Epidermal melanocyte (primary cell): ENCODE measurements at regions not wholly inside any gene's neighbourhood (a gene's known extent, or its start where the extent isn't known, plus 50 kb on each side); places are given as distances from the start of the nearest gene placed in this dataset.
"Not testable (repeated sequence)": the region's sequence is repeated elsewhere in the genome, so short reads cannot be mapped to it uniquely, and the experiment has no call there.

ENCODE experiments used
- DNase-seq: peaks from one replicate; pipeline ENCODE4 v3.0.0; 2011; ENCODE audit warnings: low spot score; ENCODE audit not compliant: insufficient read length

DNA sequence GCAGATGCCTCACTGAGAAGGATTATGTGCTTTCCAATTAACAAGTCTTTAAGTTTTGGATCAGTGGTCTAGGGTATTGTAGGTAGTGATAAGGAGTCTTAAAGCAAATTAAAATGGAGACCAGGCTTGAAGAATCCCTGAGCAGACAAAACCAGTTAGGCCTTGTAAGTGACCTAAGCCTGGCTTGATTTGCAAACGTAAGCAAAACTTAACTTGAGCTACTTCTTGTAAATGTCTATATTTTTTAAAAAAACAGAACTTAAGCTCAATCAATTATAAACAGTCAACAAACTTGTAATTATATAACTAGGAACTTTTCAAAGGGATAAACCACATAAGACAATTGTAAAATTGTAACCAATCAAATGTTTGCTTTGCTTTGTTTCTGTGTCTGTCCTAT lies 72.7 kb upstream of the NALF2 start:
- no peak for DNase-seq

DNA sequence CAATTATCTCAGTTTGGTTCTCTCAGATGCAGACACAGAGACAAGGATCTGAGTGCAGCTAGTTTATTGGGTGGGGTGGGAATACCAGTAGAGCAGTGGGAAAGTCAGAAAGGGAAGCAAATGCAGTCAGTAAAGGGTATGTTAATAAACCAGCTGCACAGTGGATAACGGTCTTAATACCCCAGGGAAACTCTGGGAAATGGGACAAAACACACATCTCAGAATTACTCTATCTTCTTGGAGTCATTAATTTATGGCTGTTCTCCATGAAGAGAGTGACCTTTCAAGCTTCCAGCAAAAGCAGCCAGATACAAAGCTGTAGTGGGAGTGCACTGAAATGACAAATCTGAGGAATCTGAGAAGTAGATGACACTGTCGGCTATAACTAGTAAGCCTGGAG lies 73.3 kb upstream of the NALF2 start:
- no peak for DNase-seq

DNA sequence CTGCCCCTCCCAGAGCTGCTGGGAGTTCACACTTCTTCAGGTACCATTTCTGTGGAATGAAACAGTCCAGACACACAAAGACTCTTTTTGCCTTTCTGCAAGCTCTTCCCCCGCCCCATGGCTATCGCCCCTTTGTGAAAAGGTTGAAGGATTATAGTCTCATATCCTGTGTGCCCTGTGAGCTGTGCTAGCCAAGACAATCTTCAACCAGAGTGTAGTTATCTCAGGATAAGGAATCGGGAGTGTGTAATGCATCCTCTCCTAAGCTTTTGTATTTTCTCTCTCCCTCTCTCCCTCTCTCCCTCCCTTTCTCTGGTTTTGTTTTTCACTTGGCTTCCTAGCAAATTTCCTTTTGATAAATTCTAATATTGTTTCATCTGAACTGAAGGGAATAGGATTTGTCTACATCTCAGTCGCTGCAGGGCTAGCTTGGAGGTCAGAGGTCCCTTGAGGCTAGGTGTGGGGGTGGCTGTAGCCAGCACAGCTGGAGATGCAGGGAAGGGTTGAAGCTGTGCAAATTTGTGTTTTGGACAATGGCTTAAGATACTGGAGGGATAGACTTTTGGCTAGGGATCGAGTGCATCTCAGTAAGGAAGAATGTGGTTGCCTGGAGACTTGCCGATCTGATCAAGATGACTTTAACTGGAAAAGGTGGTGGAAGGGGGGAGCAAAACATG lies 74.6 kb upstream of the NALF2 start:
- no peak for DNase-seq

DNA sequence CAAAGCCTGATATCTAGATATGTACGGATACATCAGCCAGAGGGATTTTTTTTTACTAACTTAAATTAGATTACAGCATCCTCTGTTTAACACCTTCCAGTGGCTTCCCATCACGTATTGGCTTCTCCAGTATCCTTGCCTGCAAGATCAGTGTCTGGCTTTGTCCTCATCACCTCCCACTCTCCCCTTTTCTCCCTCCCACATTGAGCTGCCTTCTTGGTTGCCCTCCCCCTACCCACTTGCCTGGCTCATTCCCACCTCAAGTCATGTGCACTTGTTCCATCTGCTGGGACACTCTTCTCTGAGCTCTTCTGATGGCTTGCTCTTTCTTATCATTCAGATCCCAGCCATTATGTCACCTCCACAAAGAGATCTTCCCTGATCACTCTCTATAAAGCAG lies 75.9 kb upstream of the NALF2 start:
- DNase-seq, result no peak

DNA sequence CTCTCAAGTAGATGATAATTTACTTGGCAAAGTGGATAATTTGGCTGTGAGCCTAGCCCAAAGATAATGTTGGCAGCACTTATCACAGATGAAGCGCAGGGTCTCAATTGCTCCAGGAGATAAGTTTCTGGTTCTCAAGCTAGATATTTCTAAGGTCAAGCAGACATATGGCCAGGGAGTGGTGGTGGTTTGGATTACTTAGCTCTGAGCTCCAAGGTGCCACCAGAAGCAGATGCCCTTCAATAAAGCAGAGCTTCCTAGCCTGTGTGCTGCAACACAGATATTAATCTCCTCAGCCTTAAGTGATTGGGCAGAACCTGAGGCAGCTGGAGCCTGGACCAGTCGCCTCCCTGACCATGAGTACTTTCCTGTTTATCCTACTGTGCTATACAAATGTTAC lies 79.2 kb upstream of the NALF2 start:
- DNase-seq, result no peak

DNA sequence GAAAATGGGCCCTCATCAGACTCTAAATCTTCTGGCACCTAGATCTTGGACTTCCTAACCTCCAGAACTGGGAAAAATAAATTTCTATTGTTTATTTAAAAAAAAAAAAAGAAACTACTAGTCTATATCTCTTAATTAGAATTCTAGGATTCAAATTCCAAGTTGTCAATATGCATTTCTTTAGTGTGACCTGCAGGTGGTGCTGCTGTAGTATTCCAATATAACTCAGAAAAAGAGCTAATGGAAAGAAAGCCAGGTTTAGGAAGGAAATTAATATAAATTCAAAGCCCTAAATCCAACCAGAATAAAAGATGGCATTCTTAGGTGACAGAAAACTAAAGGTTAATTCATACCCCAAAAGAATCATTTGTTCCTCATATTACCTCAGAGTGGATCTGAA lies 80.0 kb upstream of the NALF2 start:
- DNase-seq, result no peak

DNA sequence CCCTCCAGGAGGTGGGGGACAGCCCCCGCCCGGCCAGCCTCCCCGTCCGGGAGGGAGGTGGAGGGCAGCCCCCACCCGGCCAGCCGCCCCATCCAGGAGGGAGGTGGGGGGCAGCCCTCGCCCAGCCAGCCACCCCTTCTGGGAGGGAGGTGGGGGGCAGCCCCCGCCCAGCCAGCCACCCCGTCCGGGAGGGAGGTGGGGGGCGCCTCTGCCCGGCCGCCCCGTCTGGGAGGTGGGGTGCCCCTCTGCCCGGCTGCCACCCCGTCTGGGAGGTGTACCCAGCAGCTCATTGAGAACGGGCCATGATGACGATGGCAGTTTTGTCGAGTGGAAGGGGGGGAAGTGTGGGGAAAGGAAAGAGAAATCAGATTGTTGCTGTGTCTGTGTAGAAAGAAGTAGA lies 81.9 kb upstream of the NALF2 start:
- not testable (repeated sequence) for DNase-seq

DNA sequence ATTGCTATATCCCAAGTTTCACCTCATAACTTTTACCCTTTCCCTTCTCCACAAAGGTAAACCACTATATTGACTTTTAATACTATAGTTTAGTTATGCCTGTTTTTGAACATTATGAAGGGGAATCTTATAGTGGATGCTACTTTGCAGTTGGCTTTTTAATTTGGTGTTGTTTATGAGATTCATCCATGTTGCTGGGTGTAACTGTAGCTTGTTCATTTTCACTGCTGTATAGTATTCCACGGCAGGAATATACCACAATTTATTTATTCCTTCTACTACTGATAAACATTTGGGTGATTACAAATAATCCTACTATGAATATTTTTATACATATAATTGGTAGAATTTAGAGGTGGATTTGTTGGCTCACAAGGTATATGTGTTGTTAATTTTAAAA lies 88.4 kb upstream of the NALF2 start:
- DNase-seq, result no peak

DNA sequence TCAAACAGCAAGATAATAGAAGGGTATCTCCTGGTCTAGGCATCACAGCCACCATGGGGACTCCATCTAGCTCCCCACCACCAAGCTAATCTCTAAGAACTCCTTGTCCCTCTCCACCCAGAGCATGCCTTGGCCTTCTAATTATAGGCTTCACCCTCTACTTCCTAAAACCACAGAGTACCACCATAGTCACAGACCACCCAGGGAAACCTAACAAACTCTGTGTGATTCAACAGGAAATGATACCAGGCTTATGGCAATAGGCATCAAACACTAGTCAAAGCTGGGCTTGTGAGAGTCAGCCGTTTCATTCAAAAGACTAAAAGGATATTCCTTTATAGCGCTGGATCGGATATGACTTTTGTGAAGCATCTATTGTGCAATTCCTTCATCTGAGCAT lies 91.5 kb upstream of the NALF2 start:
- no peak for DNase-seq

DNA sequence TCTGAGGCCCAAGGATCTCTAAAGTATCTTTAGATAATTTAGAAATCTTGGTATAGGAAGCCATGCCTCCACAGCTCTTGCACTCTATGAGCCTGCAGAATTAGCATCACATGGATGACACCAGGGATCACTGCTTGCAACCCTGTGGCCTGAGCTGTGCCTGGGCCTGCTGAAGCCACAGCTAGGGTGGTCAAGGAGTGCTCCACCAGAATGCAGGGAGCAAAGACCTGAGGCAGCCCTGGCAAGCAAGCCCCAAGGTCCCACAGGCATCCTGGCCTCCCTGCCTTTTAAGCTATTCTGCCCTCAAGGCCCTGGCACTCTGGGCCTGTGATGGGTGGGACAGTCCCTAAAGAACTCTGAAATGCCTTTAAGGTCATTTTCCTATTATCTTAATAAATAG lies 105.2 kb upstream of the NALF2 start:
- no peak for DNase-seq

DNA sequence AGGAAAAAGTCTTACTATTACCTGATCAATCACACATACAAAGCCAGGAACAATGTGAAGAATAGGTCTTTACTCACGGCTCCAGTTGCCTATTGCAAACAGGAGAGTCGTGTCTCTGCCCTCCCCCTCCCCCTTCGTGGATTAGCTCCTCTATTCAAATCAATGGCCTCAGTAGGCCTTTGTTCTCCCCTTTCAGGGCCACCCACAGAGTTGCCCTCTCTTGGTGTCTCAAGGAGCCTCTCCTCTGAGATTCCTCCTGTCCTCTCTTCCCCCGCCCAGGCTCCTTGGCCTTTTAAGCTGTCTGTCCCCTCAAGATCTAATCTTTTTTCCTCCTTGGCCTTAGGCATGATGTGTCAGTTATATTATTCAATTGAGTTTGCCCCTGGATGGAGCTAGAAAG lies 107.2 kb upstream of the NALF2 start:
- no peak for DNase-seq

DNA sequence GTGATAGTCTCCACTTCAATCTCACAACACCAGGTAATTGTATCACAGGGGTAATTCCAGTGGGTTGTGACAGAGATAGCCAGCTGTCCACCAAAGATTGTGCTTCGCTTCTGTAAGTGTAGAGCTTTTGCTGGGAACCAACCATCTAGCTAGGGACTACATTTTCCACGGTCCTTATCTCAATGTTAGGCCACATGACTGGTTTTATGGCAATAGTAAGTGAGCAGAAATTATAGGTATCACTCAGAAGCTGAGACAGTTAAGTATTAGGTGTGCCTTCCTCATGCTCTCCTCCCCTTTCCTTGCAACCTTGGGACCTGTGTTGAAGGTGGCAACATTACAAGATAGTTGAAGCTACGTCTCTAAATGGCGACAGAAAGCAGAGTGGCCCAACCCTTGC lies 108.8 kb upstream of the NALF2 start:
- no peak for DNase-seq

DNA sequence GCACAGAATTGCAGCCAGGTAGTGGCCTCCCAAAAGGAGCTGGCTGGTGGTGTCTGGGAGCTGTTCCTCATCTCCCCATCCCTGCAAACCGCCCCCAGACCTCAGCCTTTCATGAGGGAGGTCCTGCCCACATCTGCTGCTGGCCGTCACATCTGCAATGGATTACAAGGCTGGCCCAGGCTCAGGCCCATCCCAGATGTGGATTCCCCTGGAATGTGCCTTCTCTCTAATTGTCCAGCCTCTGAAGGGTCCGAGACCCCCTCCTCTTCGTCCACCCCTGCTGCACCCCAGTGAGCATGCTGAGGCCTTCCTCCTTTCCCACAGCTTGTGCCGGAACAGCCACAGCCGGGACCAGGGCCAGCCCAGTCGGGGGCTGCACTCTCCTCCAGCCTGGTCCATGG lies 115.0 kb upstream of the NALF2 start:
- no peak for DNase-seq

DNA sequence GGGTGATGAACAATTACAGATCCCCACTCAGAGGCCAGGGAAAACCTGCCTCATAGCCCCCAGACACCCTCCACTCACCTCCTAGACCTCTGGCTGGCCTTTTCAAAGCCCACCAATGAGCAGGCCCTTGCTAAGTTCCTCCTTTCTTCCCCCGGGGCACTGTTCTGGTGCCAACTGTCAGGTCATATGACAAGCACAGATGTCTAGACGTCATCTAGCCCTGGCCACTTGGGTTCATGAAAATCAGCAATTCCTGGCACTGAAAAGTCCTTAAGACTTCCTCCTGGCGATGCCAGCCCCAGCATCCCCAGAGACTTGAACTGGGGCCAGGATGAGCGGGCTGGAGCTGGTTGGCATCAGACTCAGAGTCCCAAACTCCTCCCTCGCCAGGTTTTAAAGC lies 115.6 kb upstream of the NALF2 start:
- no peak for DNase-seq

DNA sequence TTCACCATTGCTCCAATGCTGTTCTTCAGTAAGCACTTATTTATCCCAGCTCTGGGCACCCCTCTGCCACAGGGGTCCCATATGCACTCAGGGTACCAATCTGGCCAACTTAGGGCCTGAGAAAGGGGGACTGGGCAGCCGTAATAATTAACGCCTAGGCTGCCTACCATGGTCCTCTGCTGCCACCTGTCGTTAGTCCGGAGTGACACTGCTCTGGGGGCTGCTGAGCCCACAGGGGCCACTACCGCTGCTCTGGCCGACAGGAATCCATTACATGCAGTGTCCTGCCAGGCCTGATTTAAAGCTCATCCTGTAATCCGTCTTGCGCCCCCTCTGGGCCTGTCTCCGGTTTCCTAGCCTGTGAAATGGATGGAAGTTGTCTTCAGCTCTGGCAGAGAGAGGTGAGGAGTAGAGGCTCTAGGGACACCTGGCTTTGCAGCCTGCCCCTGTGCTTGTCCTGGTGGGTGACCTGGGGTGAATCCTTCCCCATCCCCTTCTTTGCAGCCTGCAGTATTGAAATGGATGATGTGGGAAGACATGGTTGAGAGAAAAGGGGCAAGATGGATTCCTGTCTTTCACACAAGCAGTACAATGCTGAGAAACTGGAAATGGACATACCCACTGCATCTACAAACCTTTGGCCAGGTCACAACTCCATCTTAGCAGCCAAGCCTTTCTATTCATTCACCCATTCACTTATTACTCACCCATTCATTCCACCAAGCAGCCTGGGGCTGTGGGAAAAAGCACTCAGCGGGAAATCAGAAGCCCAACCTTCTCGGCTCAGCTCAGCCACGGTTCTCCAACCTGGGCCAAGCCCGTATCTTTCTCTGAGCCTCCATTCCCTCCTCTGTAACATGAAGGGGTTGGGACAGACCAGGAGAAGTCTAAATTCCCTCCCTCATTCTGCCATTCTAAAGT lies 116.3 kb upstream of the NALF2 start:
- DNase-seq, result no peak

DNA sequence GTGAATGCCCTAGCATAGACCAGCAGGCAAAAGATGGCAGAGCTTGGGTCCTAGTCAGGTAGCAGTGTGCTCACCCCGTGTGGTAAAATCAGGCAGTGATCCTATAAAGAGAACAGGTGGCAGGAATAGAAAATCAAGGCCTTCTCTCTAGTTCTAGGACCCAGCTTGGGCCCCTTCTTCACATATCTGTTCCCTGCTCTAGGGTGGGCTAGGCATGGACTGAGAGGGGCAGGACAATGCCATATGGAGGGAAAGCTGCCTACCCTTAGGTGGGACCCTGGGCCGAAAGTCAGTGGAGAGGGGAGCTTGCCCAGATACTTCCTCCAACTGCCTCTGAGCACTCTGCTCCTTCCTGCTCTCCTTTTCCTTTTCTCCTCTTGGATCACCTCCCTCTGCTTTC lies 117.4 kb upstream of the NALF2 start:
- no peak for DNase-seq

DNA sequence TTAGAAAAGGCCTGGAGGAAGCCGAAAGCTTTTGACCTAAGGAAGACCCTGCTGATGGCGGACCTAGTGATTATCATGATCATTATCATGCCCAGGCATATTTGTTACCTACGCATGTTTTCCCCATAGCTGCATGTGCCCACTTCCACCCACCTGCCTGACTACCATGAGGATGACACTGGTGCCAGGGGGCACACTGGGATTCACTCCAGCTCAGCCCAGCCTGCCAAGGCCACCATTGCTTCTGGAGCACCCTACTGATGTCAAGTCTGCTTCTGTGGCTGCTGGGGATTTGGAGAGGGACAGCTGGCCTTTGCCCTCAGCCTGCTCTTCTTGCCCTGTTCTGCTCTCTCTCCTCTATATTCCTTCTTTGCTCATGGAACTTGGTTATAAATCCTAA lies 124.7 kb upstream of the NALF2 start:
- no peak for DNase-seq

DNA sequence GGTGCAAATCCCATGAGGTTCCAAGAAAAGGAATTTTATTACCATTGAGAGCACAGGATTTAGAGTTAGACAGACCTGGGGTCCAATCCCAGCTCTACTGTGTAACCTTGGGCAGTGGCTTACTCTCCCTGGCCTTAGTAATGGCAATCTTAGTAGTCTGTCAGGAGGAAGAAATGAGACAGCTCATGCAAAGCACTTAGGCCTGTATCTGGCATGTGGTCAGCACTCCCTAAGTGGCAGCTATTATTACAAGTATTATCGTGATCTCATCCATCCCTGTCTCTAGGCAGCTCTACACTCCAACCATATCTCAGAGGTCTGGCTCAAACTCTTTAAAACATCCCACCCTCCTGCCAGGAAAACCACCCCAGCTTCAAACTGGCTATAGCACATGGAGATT lies 129.6 kb upstream of the NALF2 start:
- DNase-seq, result no peak

DNA sequence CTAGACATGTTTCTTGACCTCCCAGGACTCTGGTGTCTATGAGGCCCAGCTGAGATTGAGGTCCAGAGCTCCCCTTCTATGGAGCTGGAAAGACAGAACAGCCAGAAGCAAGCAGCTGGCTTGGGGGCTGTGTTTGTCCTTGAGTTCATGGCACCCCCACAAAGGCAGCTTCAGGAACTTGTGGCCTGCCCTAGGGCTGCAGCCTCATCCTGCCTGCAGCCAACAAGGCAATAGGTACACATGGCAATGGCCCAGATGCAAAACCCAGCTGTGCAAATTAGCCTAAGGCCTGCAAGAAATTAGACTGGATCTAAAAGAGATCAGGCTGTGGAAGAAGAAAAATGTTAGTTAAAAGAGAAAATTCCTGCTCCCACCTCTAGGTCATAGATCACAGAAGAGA lies 131.7 kb upstream of the NALF2 start:
- DNase-seq, result no peak

DNA sequence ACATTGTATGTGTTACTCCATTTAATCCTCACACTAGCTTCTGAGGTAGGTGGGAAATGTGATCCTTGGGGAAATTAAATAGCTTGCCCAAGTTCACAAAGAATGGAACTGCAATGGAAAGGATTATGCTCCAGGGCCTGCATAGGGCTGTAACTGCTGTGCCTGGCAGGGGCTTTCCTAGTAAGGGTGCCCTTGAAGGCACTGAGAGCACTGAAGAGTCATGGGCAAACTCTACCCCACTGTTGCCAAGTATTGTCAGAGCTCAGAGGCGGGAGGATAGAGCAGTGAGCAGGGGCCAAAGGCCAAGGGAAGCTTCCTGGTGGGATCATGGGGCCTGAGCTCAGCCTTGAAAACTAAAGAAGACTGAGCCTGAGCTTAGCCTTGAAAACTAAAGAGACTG lies 133.0 kb upstream of the NALF2 start:
- DNase-seq, result no peak

DNA sequence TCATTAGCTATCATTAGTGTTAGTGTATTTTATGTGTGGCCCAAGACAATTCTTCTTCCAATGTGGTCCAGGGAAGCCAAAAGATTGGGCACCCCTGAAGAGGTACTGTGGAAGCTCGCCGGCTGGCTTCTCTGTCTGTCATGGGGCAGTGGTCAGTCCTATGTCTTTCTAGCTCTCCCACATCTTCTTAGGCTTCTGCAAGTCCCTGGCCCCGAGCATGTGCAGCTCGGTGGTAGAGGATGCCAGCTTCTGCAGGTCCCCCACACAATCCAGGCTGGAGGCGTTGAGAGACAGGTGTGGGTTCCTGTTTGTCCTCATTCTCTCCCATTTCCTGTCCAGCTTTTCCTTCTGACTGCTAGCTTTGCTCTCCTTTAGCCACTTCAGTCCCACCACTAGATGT lies 134.1 kb upstream of the NALF2 start:
- no peak for DNase-seq

DNA sequence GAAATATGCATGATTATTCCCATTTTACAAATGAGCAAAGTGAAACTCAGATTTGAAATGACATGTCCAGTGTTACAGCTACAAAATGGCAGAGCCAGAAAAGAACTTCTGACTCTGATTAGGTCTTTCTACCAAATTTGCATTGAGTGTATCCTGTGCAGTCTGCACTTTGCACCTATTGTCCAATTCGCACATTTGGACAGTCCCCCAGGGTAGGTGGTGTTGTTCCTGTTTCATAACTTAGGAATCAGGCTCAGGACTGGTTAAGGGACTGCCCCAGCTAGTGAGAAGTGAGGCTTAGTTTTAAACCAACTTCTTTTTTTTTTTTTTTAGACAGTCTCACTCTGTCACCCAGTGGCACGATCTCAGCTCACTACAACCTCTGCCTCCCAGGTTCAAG lies 137.9 kb upstream of the NALF2 start:
- no peak for DNase-seq

DNA sequence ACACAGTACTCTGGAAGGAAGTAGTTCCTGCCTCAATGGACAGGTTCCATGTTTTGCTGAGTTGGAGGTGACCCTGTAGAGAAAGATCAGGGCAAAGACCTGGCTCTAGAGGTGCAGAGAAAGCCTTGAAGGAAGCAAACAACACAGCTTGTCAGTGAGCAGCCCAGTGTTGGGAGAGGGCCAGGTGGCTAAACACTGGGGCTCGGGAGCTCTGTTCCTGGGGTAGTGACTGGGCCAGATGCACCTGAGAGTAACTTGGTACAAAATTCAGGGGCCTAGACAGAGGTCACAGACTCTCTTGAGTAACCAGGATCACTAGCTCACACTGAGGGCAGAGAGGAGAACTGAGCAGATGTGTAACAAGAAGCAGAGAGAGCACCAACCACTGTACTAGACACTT lies 138.4 kb upstream of the NALF2 start:
- no peak for DNase-seq
